ENCODE measurements at regions not wholly inside any gene's neighbourhood (a gene's known extent, or its start where the extent isn't known, plus 50 kb on each side); places are given as distances from the start of the nearest gene placed in this dataset.

DNA sequence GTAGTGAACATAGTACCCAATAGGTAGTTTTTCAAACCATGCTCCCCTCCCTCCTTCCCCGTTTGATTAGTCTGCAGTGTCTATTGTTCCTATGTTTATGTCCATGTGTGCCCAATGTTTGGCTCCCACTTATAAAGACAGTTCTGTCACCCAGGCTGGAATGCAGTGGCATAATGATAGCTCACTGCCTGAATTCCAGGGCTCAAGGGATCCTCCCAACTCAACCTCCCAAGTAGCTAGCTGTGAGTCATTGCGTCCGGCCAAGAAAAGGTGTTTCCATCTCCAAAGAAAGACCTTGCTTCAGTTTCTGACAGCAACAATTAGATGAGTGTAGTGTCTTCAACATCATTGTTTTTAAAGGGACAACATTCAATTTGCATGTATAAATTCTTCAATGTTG lies 131.1 kb upstream of the CEP162 start (continued):
- no peak for TF ChIP-seq ZNF549 (CRISPR knock-in tag; IDR thresholded peaks at IDR 0.05)
- no peak for TF ChIP-seq HOXA9 (CRISPR knock-in tag; IDR thresholded peaks at IDR 0.05; ENCODE audit: borderline replicate concordance)
- no peak for TF ChIP-seq TBP (CRISPR knock-in tag; IDR thresholded peaks at IDR 0.05)
- TF ChIP-seq NFATC3 (CRISPR knock-in tag; IDR thresholded peaks at IDR 0.05), result no peak
- no peak for TF ChIP-seq JUNB (CRISPR knock-in tag; IDR thresholded peaks at IDR 0.05; ENCODE audit: borderline replicate concordance)
- TF ChIP-seq HIVEP1 (CRISPR knock-in tag; IDR thresholded peaks at IDR 0.05), result no peak
- TF ChIP-seq, protein P1, sequence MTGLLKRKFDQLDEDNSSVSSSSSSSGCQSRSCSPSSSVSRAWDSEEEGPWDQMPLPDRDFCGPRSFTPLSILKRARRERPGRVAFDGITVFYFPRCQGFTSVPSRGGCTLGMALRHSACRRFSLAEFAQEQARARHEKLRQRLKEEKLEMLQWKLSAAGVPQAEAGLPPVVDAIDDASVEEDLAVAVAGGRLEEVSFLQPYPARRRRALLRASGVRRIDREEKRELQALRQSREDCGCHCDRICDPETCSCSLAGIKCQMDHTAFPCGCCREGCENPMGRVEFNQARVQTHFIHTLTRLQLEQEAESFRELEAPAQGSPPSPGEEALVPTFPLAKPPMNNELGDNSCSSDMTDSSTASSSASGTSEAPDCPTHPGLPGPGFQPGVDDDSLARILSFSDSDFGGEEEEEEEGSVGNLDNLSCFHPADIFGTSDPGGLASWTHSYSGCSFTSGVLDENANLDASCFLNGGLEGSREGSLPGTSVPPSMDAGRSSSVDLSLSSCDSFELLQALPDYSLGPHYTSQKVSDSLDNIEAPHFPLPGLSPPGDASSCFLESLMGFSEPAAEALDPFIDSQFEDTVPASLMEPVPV (CRISPR knock-in tag; IDR thresholded peaks at IDR 0.05), result no peak
- TF ChIP-seq ZNF644 (CRISPR knock-in tag; IDR thresholded peaks at IDR 0.05; ENCODE audit: low read depth), result no peak
- no peak for TF ChIP-seq ZBTB8A (CRISPR knock-in tag; IDR thresholded peaks at IDR 0.05; ENCODE audit: borderline replicate concordance, low read depth)

DNA sequence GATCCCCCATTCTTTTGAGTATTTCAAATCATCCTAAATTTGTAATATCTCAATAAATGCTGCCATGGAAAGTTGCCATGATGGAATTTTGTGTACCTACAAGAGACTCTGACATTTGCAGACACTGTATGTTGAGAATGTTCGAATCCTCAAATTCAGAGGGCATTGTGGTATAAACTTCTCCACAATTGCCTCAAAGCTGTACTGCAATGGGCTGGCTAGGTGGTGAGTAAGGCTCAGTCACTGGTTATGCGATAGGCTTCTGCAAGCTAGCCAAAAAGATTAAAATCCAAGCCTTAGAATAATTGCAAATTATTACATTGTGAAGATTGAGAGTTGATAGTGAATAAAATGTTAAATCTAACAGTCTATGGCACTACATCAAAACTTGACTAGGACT lies 130.2 kb upstream of the CEP162 start:
- ChIA-PET POLR2A (no interaction called here), CTCF (ENCODE audit: low intra/inter-chr PET ratio, low total read pairs) (no interaction called here)
- no peaks in the 10 kb centered on the region for H3K79me2 ChIP-seq (ENCODE audit: insufficient read depth, low read length)
- H3K36me3 ChIP-seq (replicated peaks in 1 of 2; ENCODE audit: control insufficient read depth in 1 of 2, insufficient read depth in 2 of 2, low read length in 2 of 2), result no peaks in the 10 kb centered on the region
- intact Hi-C loops (cut with micrococcal nuclease; ENCODE audit: unreplicated experiment) (no loop called here), in situ Hi-C loops (cut with HindIII; ENCODE audit: extremely low pct_ligation_motif_present, low pct_unique_long_range_greater_than_20kb) (no loop called here)
- FAIRE-seq (no peak), ATAC-seq (no peak), DNase-seq (ENCODE audit: low spot score) (no peak)
- no peak for TF ChIP-seq MTF1 (CRISPR knock-in tag; IDR thresholded peaks at IDR 0.05)
- TF ChIP-seq MIER2 (CRISPR knock-in tag; IDR thresholded peaks at IDR 0.05), result no peak
- TF ChIP-seq MBD4 (IDR thresholded peaks at IDR 0.05; ENCODE audit: borderline replicate concordance, low read length), result no peak
- TF ChIP-seq ZFP36 (IDR thresholded peaks at IDR 0.05; ENCODE audit: borderline replicate concordance, low read depth, low read length, partially characterized antibody), result no peak
- TF ChIP-seq CBX1 (IDR thresholded peaks at IDR 0.05; ENCODE audit: low read depth), result no peak
- TF ChIP-seq ZNF563 (CRISPR knock-in tag; IDR thresholded peaks at IDR 0.05), result no peak
- TF ChIP-seq XRCC5 (optimal IDR thresholded peaks at IDR 0.05; ENCODE audit: low read length), result no peak
- TF ChIP-seq, protein P2, sequence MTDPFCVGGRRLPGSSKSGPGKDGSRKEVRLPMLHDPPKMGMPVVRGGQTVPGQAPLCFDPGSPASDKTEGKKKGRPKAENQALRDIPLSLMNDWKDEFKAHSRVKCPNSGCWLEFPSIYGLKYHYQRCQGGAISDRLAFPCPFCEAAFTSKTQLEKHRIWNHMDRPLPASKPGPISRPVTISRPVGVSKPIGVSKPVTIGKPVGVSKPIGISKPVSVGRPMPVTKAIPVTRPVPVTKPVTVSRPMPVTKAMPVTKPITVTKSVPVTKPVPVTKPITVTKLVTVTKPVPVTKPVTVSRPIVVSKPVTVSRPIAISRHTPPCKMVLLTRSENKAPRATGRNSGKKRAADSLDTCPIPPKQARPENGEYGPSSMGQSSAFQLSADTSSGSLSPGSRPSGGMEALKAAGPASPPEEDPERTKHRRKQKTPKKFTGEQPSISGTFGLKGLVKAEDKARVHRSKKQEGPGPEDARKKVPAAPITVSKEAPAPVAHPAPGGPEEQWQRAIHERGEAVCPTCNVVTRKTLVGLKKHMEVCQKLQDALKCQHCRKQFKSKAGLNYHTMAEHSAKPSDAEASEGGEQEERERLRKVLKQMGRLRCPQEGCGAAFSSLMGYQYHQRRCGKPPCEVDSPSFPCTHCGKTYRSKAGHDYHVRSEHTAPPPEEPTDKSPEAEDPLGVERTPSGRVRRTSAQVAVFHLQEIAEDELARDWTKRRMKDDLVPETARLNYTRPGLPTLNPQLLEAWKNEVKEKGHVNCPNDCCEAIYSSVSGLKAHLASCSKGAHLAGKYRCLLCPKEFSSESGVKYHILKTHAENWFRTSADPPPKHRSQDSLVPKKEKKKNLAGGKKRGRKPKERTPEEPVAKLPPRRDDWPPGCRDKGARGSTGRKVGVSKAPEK (CRISPR knock-in tag; IDR thresholded peaks at IDR 0.05; ENCODE audit: borderline replicate concordance), result no peak
- TF ChIP-seq, protein P3, sequence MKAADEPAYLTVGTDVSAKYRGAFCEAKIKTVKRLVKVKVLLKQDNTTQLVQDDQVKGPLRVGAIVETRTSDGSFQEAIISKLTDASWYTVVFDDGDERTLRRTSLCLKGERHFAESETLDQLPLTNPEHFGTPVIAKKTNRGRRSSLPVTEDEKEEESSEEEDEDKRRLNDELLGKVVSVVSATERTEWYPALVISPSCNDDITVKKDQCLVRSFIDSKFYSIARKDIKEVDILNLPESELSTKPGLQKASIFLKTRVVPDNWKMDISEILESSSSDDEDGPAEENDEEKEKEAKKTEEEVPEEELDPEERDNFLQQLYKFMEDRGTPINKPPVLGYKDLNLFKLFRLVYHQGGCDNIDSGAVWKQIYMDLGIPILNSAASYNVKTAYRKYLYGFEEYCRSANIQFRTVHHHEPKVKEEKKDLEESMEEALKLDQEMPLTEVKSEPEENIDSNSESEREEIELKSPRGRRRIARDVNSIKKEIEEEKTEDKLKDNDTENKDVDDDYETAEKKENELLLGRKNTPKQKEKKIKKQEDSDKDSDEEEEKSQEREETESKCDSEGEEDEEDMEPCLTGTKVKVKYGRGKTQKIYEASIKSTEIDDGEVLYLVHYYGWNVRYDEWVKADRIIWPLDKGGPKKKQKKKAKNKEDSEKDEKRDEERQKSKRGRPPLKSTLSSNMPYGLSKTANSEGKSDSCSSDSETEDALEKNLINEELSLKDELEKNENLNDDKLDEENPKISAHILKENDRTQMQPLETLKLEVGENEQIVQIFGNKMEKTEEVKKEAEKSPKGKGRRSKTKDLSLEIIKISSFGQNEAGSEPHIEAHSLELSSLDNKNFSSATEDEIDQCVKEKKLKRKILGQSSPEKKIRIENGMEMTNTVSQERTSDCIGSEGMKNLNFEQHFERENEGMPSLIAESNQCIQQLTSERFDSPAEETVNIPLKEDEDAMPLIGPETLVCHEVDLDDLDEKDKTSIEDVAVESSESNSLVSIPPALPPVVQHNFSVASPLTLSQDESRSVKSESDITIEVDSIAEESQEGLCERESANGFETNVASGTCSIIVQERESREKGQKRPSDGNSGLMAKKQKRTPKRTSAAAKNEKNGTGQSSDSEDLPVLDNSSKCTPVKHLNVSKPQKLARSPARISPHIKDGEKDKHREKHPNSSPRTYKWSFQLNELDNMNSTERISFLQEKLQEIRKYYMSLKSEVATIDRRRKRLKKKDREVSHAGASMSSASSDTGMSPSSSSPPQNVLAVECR (CRISPR knock-in tag; IDR thresholded peaks at IDR 0.05; ENCODE audit: borderline replicate concordance), result no peak
- no peaks in the 10 kb centered on the region for H3K27me3 ChIP-seq (ENCODE audit: control insufficient read depth in 1 of 2, insufficient read depth in 2 of 2, low read length in 2 of 2)
- no peaks in the 10 kb centered on the region for H4K20me1 ChIP-seq (ENCODE audit: insufficient read depth, low read length)
- H3K9me3 ChIP-seq (ENCODE audit: low read length), result no peaks in the 10 kb centered on the region
- 14% methylated on average over 2 of the region's 2 CpGs for WGBS (ENCODE audit: low lambda C conversion rate)
- no peak overlapping the region for H3K4me3 ChIP-seq (replicated peaks in 1 of 3; ENCODE audit: insufficient read depth in 1 of 3, low read depth in 2 of 3, low read length in 3 of 3)
- H3K4me2 ChIP-seq (ENCODE audit: low read depth, low read length), result no peak overlapping the region
- H3K4me1 ChIP-seq (ENCODE audit: insufficient read depth, low read length), result no peaks in the 10 kb centered on the region
- H3K27ac ChIP-seq (ENCODE audit: extremely low read length, insufficient read depth, low read length), result no peak overlapping the region
- H2AFZ ChIP-seq (ENCODE audit: low read length), result no peak overlapping the region
- H3K9ac ChIP-seq (ENCODE audit: insufficient read depth, low read depth, low read length), result no peak overlapping the region
- BruUV-seq (replicated peaks), result no TSS peak
